Cardiac fibroblast (primary cell): ENCODE measurements at regions not wholly inside any gene's neighbourhood (a gene's known extent, or its start where the extent isn't known, plus 50 kb on each side); places are given as distances from the start of the nearest gene placed in this dataset.

Experiments
- DNase-seq, 2 donors: peaks; one replicate each; pipeline versions ENCODE4 v3.0.0 to v3.0.0-alpha.2; 2010; ENCODE audit warnings: low read depth in 2 of 2
- H3K4me3 ChIP-seq, 2 donors: replicated peaks in 1 of 2; 1 replicate in 1 of 2; 2 replicates in 1 of 2; pipeline ENCODE4 v1.5.1; 2011; ENCODE audit warnings: low read depth in 2 of 2, low read length in 2 of 2, mild to moderate bottlenecking in 2 of 2, moderate library complexity in 1 of 2
- CTCF ChIP-seq: IDR thresholded peaks from one replicate; pipeline ENCODE4 v1.5.1; 2011; ENCODE audit warnings: low read depth, mild to moderate bottlenecking, low read length, inconsistent platforms

DNA sequence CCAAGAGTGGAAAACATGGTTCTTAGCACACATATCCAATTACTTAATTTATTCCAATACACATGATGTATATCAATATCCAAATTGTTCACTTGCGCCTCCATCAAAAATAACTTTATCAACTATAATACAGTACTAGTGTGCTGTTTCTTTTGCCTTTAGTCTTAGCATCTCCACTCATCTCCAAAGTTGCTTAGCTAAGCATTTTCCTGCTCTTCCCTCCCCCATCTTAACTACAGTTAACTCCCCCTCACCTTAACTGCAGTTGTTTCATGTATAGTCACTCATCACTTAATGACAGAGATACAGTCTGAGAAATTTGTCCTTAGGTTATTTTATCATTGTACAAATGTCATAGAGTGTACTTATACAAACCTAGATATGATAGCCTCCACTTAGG lies 705.2 kb upstream of the LINC00305 start:
- DNase-seq, result no peak
- TF ChIP-seq CTCF, result no peak
- no peak overlapping the region for H3K4me3 ChIP-seq

- H3K4me3 ChIP-seq, result no peak overlapping the region
- no peak for TF ChIP-seq CTCF
- DNase-seq, result no peak
These were observed 703.4 kb upstream of the LINC00305 start for GRCh38 chr18:64852281-64852680.

GRCh38 chr18:64851726-64852125 lies 702.8 kb upstream of the LINC00305 start:
- H3K4me3 ChIP-seq, result no peak overlapping the region
- no peak for DNase-seq
- no peak for TF ChIP-seq CTCF

- DNase-seq, result no peak
- TF ChIP-seq CTCF, result no peak
- H3K4me3 ChIP-seq, result no peak overlapping the region
These were observed 701.9 kb upstream of the LINC00305 start for GRCh38 chr18:64850791-64851190.

DNA sequence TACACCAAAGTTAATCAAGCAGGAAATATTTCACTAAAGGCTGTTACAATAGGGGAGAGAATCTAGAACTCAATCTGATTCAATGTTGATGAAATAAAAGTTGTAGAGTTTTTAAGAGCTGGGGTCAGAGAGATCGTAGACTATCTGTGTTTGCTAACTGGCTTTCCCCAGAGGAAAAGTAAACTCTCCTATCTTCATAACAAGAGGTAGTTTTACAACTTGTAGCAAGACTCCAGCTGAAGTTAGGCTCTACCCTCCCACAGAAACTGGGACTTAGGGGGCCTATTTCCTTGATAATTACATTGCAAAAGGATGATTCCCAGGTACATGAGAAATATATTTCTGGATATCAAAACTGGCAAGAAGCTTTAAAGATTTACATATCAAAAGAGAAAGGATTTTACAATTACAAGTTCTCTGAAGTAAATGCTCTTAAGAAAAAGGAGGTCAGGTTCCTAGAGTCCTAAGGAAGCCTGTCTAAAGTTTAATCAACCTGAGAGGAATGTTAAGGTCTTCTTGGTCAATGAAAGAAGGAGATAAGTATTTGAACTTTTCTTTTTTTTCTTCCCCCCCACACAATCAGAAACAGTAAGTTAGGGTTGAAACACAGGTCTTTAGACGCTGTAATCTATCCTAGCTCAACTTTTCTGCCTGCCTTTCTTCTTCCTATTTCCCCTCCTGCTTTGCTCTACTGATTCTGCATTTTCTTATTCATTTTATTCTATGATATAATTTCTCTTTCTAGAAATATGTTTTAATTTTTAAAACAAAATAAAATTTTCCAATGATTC lies 692.2 kb upstream of the LINC00305 start:
- no peak for TF ChIP-seq CTCF
- no peak overlapping the region for H3K4me3 ChIP-seq
- DNase-seq, result no peak

DNA sequence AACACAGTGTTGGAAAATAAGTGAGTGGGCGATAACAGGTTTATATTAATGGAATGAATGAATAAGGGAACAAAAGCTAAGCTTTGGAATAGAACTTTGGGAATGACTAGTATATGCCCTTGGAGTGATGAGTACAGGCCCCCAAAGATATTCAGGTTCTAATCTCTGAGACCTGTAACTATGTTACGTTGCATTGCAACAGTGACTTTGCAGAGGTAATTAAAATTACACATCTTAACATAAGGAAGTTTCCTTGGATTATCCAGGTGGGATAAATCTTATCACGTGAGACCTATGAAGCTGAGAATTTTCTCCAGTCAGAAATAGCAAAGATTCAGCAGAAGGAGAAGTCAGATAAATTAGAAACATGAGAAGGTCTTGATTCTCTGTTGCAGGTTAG lies 661.5 kb upstream of the LINC00305 start:
- TF ChIP-seq CTCF, result no peak
- no peak overlapping the region for H3K4me3 ChIP-seq
- DNase-seq, result no peak

- H3K4me3 ChIP-seq, result no peak overlapping the region
- no peak for TF ChIP-seq CTCF
- DNase-seq, result no peak
These were observed 660.9 kb upstream of the LINC00305 start for GRCh38 chr18:64809801-64810200.
